GM13977 (cell line): ENCODE measurements at regions not wholly inside any gene's neighbourhood (a gene's known extent, or its start where the extent isn't known, plus 50 kb on each side); places are given as distances from the start of the nearest gene placed in this dataset.

Source experiments
- DNase-seq: peaks from one replicate; pipeline ENCODE4 v3.0.0; 2012; ENCODE audit warnings: low spot score
- in situ Hi-C: fragments of 300-500 bp; cut with MboI; formaldehyde crosslinking; loops from one replicate; pipeline ENCODE4 v1.12.0; 2022; ENCODE audit warnings: low sequenced_read_pairs, low pct_unique_long_range_greater_than_20kb, mixed read lengths, inconsistent platforms; ENCODE audit not compliant: unreplicated experiment
- TF ChIP-seq, protein P1 (sequence below): IDR thresholded peaks from 2 replicates; pipeline ENCODE4 v1.5.1; 2012; ENCODE audit warnings: mild to moderate bottlenecking, control low read depth; ENCODE audit not compliant: insufficient read depth; ENCODE audit errors: extremely low read depth, missing control alignments

DNA sequence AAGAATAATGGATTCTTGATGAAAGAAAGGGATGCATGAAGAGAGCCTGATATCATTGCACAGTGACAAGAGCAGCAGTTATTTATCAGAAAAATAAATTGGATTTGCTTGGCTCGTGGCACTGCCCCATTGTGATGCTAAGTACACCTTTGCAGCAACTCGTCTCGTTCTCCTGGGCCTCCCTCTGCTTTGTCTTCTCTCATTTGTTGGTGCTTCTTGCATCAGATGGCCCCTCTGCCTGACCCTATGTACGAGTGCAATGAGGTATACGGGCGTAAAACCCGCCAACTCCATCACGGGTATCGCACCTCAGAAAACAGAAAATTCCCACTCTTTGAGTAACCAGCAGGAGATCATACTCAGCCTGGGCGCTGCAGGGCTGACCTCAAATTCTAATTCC, 107.2 kb upstream of the C10orf90 start:
- in situ Hi-C loops = no loop called here
- TF ChIP-seq, protein P1, sequence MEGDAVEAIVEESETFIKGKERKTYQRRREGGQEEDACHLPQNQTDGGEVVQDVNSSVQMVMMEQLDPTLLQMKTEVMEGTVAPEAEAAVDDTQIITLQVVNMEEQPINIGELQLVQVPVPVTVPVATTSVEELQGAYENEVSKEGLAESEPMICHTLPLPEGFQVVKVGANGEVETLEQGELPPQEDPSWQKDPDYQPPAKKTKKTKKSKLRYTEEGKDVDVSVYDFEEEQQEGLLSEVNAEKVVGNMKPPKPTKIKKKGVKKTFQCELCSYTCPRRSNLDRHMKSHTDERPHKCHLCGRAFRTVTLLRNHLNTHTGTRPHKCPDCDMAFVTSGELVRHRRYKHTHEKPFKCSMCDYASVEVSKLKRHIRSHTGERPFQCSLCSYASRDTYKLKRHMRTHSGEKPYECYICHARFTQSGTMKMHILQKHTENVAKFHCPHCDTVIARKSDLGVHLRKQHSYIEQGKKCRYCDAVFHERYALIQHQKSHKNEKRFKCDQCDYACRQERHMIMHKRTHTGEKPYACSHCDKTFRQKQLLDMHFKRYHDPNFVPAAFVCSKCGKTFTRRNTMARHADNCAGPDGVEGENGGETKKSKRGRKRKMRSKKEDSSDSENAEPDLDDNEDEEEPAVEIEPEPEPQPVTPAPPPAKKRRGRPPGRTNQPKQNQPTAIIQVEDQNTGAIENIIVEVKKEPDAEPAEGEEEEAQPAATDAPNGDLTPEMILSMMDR = no peak

DNA sequence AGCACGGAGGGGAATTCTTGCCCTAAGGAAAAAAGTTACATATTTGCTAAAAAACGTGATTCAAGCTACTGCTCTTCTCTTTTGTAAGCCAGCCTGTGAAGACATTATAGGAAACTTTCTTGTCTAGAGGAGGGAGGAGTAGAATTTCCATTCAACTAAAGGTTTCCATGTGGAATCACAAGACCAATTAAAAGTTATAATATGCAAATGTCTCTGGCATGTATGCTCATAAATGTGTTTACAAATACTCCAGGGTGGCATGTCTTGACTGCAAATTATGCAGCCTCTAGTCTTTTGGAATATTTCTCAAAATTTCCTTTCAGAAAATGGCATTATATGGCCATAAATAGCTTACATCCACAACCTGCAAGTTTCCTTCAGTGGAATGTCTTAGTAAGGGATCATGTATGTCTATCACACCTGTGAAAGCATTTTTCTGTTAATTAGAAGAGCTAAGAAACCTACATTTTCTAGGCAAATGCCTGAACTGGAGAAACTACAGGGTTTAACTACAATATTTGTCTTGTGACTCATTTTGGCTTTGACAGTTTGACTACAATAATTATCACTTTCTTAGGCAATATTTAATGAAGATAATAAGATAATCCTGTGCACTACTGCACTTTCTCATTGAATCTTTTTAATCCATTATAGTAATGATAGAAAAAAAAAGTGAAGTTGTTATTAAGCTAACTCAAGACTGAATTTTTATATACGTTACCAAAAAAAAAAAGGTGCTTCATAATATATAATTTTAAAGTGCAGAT, 111.1 kb upstream of the C10orf90 start:
- TF ChIP-seq, protein P1 = no peak

More for the DNA sequence above, 107.2 kb upstream of the C10orf90 start:
- DNase-seq = no peak

DNA sequence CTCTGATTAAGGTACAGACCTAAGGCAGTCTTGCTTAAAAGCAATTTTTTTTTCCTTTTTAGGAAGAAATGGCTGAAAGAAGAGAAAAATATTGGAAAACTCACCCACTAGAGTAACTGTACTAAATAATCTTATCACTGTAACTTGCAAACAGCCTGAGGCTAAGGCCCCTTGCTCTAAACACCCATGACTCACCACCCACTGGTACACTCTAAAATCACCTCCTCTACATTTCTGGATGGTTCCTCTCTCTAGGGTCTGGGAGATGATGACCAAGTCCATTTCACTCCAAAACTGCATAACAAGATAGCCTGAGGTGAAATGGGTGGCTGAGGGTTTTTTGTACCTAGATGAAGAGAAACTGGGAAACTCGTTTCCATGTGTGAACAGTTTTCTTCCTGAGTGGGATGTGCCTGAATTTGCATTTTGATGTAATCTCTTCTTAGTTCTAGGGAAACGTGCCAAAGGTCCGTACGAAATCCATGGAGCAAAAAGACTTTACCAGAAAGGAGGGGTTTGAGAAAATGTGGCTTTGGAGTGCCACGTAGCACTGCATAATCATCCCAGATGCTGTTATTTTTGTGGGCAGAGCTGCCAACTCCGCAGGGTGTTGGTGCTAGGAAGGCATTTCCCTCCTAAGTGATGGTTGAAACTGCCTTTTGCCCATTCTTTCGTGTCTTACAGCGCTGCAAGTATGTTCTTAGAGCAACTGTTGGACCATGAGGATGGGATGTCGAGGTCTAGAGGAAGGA, 113.5 kb upstream of the C10orf90 start:
- TF ChIP-seq, protein P1 = no peak
- in situ Hi-C loops = no loop called here
- no peak for DNase-seq

More for the DNA sequence above, 111.1 kb upstream of the C10orf90 start:
- in situ Hi-C loops = no loop called here
- DNase-seq = no peak

DNA sequence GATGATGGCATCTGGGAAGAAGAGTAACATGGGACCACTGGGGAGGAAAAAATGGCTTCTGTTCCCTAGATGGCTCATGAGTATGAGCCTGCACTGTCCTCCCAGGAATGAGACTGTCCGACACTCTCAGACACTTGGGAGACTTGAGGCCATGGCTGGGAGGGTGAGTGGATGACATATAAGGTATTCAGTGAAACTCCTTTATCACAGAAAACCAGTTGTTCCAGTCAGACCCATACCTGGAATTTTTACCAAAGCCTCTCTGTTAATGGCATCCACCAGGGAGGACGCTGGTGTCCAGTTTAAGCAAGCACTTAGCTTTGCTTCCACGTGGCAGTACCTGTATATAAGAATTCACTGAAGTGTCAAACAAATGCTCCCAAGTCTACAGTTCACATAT, 116.7 kb upstream of the C10orf90 start:
- in situ Hi-C loops = no loop called here
- no peak for DNase-seq
- TF ChIP-seq, protein P1 = no peak

DNA sequence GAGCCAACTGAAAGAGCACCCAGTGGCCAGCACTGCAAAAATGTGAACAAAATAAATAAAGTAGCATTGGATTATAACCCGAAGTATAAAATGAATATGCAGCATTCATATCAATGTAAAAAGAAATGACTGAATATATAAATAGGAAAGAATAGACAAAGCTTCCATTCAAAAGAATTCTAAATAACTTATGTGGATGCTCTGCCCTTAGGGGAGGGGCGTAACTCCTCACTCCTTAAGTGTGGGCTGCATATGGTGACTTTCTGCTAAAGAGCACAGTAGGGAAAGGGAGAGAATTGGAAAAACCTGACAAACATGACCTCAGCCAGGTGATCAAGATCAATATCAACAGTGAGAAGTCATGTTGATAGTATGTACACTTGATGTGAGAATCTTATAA, 109.9 kb upstream of the DOCK1 start:
- TF ChIP-seq, protein P1 = no peak
- in situ Hi-C loops = no loop called here
- DNase-seq = no peak

DNA sequence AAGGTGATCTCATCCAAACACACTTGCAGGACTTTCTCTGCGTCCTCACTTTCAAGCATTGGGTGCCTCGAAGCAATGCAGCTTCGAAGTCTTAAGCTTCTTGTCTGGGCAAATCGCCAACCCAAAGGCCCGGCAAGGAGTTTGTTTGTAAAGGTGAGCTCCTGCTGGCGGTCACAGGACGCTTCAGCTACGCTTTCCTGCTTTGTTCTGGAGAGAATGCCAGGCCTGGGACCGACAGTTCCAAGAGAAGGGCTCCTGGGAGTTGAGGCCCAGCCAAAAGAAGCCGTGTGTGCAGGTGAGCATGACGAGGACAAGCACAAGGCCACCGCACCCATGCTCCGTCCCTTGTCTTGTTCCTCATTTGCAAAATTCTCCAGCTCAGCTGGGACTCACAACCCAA, 106.6 kb upstream of the DOCK1 start:
- TF ChIP-seq, protein P1 = no peak
- in situ Hi-C loops = no loop called here
- no peak for DNase-seq
